ENCODE measurements at regions not wholly inside any gene's neighbourhood (a gene's known extent, or its start where the extent isn't known, plus 50 kb on each side); places are given as distances from the start of the nearest gene placed in this dataset.
"Not testable (repeated sequence)": the region's sequence is repeated elsewhere in the genome, so short reads cannot be mapped to it uniquely, and the experiment has no call there.

DNA sequence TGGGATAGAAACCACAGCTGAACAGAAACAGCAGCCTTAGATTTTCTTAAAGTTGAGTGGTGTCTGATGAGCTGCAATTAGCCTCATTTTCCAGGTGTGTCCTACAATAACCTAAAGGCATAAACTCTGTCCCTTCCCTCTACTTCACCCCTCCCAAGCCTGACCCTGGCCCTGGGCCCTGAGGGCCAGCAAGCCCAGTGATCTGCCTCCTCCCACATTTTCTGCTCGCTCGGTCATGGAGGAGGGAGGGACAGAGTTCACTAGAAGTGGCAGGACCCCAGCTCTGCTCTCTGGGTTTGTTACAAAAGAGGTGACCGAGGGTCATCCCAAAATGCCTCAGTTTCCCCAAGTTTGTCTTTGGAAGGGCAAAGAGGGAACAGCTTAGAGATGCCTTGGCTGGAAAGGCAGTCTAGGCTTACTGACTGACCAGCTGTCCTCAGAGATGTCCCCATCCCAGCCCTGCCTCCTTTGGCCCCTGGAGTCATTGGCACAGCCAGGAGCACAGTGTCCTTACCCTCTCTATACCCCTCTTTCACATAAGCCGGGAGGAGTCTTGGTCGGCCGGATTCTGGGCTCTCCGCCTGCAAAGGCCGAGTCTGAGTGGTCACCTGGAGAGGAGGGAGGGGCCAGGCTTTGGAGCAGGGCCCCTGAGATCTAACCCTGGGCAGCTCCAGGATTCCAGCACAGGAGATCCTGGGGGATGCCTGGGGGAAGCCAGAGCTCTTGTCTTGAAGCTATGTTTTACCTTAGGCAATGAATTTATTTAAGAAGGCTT, 172.7 kb downstream of the PTPRU start:
- no peak overlapping the region for H3K4me2 ChIP-seq (ENCODE audit: low read length)
- no peaks in the 10 kb centered on the region for H3K36me3 ChIP-seq (ENCODE audit: insufficient read depth, low read length)
- TF ChIP-seq EP300 (conservative IDR thresholded peaks at IDR 0.05; ENCODE audit: poor library complexity, severe bottlenecking) (no peak), SMC3 (conservative IDR thresholded peaks at IDR 0.05; ENCODE audit: poor library complexity) (no peak)

DNA sequence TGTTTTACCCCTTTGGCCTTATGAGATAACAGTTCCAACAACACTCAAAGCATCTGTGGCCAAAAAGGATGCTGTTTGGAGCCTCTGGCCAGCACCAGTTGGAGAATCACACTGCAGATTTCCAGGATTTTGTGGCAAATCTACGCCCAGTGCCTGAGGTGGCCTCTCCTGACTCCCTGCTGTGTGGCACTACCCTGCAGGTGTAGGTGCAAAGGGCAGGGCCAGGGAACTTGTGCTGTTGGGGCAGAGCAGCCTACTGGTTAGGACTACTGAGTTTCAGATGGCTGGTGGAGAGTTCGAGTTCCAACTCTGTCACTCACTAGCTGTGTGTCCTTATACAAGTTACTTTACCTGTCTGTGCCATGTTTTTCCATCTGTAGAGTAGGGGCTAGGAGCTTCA, 170.5 kb downstream of the PTPRU start:
- no peaks in the 10 kb centered on the region for H3K36me3 ChIP-seq (ENCODE audit: insufficient read depth, low read length)

More for the DNA sequence above, 172.7 kb downstream of the PTPRU start:
- Histone ChIP-seq H3F3A (ENCODE audit: insufficient read depth, low read length, poor library complexity, severe bottlenecking) (no peaks in the 10 kb centered on the region), H4K20me1 (ENCODE audit: insufficient read depth) (no peaks in the 10 kb centered on the region), H3K27ac (ENCODE audit: low read length) (no peak overlapping the region), H3K79me2 (replicated peaks; ENCODE audit: insufficient read depth, low read length) (no peaks in the 10 kb centered on the region), H3K9me2 (ENCODE audit: insufficient read depth, low read length) (no peaks in the 10 kb centered on the region), H3K4me3 (ENCODE audit: low read length) (no peak overlapping the region), H3K9ac (ENCODE audit: low read length) (no peak overlapping the region), H3K9me3 (ENCODE audit: low read length) (no peaks in the 10 kb centered on the region), H2AFZ (ENCODE audit: low read depth, low read length) (no peak overlapping the region), H3K27me3 (ENCODE audit: insufficient read depth, low read depth, low read length) (no peaks in the 10 kb centered on the region)

DNA sequence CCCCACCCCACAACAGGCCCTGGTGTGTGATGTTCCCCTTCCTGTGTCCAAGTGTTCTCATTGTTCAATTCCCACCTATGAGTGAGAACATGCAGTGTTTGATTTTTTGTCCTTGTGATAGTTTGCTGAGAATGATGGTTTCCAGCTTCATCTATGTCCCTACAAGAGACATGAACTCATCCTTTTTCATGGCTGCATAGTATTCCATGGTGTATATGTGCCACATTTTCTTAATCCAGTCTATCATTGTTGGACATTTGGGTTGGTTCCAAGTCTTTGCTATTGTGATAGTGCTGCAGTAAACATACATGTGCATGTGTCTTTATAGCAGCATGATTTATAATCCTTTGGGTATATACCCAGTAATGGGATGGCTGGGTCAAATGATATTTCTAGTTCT, 163.9 kb downstream of the PTPRU start:
- H3K36me3 ChIP-seq (ENCODE audit: insufficient read depth, low read length); H3K4me3 ChIP-seq (ENCODE audit: low read length); H3K27ac ChIP-seq (ENCODE audit: low read length); H3K9ac ChIP-seq (ENCODE audit: low read length); H3K9me2 ChIP-seq (ENCODE audit: insufficient read depth, low read length); H3K79me2 ChIP-seq (replicated peaks; ENCODE audit: insufficient read depth, low read length); H3K27me3 ChIP-seq (ENCODE audit: insufficient read depth, low read depth, low read length); H3F3A ChIP-seq (ENCODE audit: insufficient read depth, low read length, poor library complexity, severe bottlenecking); H3K9me3 ChIP-seq (ENCODE audit: low read length); H3K4me2 ChIP-seq (ENCODE audit: low read length); H4K20me1 ChIP-seq (ENCODE audit: insufficient read depth); H2AFZ ChIP-seq (ENCODE audit: low read depth, low read length): not testable (repeated sequence)

More for the DNA sequence above, 170.5 kb downstream of the PTPRU start:
- TF ChIP-seq MXI1 (conservative IDR thresholded peaks at IDR 0.05; ENCODE audit: poor library complexity, severe bottlenecking) (no peak), POLR2AphosphoS5 (IDR thresholded peaks at IDR 0.05) (no peak), EZH2 (IDR thresholded peaks at IDR 0.05; ENCODE audit: borderline replicate concordance, insufficient read depth, low read length, poor library complexity, severe bottlenecking) (no peak), EP300 (conservative IDR thresholded peaks at IDR 0.05; ENCODE audit: poor library complexity, severe bottlenecking) (no peak)
- TF ChIP-seq, protein P1, sequence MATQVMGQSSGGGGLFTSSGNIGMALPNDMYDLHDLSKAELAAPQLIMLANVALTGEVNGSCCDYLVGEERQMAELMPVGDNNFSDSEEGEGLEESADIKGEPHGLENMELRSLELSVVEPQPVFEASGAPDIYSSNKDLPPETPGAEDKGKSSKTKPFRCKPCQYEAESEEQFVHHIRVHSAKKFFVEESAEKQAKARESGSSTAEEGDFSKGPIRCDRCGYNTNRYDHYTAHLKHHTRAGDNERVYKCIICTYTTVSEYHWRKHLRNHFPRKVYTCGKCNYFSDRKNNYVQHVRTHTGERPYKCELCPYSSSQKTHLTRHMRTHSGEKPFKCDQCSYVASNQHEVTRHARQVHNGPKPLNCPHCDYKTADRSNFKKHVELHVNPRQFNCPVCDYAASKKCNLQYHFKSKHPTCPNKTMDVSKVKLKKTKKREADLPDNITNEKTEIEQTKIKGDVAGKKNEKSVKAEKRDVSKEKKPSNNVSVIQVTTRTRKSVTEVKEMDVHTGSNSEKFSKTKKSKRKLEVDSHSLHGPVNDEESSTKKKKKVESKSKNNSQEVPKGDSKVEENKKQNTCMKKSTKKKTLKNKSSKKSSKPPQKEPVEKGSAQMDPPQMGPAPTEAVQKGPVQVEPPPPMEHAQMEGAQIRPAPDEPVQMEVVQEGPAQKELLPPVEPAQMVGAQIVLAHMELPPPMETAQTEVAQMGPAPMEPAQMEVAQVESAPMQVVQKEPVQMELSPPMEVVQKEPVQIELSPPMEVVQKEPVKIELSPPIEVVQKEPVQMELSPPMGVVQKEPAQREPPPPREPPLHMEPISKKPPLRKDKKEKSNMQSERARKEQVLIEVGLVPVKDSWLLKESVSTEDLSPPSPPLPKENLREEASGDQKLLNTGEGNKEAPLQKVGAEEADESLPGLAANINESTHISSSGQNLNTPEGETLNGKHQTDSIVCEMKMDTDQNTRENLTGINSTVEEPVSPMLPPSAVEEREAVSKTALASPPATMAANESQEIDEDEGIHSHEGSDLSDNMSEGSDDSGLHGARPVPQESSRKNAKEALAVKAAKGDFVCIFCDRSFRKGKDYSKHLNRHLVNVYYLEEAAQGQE (IDR thresholded peaks at IDR 0.05; ENCODE audit: borderline replicate concordance) = no peak
- Histone ChIP-seq H3K4me3 (ENCODE audit: low read length) (no peak overlapping the region), H4K20me1 (ENCODE audit: insufficient read depth) (no peaks in the 10 kb centered on the region), H2AFZ (ENCODE audit: low read depth, low read length) (no peak overlapping the region), H3F3A (ENCODE audit: insufficient read depth, low read length, poor library complexity, severe bottlenecking) (no peaks in the 10 kb centered on the region), H3K9me3 (ENCODE audit: low read length) (no peaks in the 10 kb centered on the region), H3K9ac (ENCODE audit: low read length) (no peak overlapping the region), H3K27me3 (ENCODE audit: insufficient read depth, low read depth, low read length) (no peaks in the 10 kb centered on the region), H3K27ac (ENCODE audit: low read length) (no peak overlapping the region), H3K9me2 (ENCODE audit: insufficient read depth, low read length) (no peaks in the 10 kb centered on the region), H3K4me2 (ENCODE audit: low read length) (no peak overlapping the region), H3K79me2 (replicated peaks; ENCODE audit: insufficient read depth, low read length) (no peaks in the 10 kb centered on the region)

Measured in neural cell (in vitro differentiated cells).